Right renal pelvis (tissue), 4 donors: ENCODE measurements at regions not wholly inside any gene's neighbourhood (a gene's known extent, or its start where the extent isn't known, plus 50 kb on each side); places are given as distances from the start of the nearest gene placed in this dataset.
"Not testable (repeated sequence)": the region's sequence is repeated elsewhere in the genome, so short reads cannot be mapped to it uniquely, and the experiment has no call there.

ENCODE experiments used
- DNase-seq, 4 donors: peaks; one replicate each; pipeline ENCODE4 v3.0.0-alpha.2; 2013; ENCODE audit warnings: low read depth in 4 of 4, low spot score in 3 of 4, missing footprints in 1 of 4

DNA sequence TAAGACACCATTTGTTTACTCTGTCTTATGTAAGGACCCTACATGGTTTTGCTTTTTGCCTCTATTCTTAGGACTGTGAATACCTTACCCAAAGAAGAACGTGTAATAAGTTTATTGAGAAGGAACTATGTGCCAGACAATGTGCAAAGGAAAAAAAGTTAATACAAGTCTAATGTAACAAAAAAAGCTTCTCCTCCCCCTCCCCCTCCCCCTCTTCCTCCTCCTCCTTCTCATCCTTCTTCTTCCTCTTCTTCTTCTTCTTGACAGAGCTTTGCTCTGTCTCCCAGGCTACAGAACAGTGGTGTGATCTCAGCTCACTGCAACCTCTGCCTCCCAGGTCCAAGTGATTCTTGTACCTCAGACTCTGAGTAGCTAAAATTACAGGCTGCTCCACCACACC, 50.9 kb upstream of the MITF start:
- no peak for DNase-seq

- no peak for DNase-seq
Observed at GRCh38 chr3:69687641-69688040, 51.6 kb upstream of the MITF start.

DNA sequence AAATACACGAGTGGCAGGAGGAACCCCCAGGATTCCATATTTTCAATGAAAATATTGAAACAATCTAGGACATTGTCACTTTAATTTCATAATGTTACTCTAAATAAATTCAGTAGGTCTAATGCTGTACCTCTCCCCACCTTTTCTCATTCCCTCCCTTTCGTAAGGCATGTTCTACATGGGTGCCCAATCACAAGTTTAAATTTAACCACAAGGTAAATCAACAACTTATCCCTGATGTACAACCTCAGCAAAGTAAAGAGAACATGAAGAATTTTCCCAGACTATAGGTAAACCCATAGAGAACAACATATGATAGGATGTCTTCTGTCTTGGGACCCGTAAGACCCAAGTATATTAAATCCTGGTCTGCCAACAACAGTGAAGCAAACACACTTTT, 53.2 kb upstream of the MITF start:
- peak in 1 of 4 donors; percentile 25 for DNase-seq

DNA sequence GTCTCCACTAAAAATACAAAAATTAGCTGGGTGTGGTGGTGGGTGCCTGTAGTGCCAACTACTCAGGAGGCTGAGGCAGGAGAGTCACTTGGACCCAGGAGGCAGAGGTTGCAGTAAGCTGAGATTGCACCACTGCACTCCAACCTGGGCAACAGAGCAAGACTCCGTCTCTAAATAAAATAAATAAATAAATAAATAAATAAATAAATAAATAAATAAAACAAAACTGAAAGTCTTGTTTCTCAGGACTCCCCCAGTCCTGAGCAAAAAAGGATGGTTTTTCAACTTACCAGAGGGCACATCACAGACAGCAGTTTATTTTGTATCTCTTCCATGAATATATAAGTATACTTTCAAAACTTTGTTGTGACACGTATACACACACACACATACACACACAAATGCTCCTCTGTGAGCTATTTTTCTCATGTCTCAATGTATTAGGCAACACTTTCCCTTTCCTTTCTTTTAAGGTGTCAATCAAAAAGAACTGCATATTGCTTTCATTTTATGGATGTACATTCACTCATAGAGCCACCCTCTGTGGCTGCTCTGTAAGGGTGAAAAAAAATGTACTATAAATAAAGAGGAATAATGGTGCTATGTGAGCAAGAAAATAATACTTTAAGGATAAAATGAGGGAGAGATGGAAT, 54.8 kb upstream of the MITF start:
- no peak for DNase-seq

- no peak for DNase-seq
Observed at GRCh38 chr3:69683082-69683806, 56.0 kb upstream of the MITF start.

DNA sequence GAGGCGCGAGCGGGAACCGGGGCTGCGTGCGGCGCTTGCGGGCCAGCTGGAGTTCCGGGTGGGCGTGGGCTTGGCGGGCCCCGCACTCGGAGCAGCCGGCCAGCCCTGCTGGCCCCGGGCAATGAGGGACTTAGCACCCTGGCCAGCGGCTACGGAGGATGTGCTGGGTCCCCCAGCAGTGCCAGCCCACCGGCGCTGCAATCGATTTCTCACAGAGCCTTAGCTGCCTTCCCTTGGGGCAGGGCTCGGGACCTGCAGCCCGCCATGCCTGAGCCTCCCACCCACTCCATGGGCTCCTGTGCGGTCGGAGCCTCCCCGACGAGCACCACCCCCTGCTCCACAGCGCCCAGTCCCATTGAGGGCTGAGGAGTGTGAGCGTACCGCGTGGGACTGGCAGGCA, 61.8 kb upstream of the MITF start:
- not testable (repeated sequence) for DNase-seq

GRCh38 chr3:69675786-69676530, 63.3 kb upstream of the MITF start:
- no peak for DNase-seq

GRCh38 chr3:69674752-69675151, 64.5 kb upstream of the MITF start:
- DNase-seq = no peak

DNA sequence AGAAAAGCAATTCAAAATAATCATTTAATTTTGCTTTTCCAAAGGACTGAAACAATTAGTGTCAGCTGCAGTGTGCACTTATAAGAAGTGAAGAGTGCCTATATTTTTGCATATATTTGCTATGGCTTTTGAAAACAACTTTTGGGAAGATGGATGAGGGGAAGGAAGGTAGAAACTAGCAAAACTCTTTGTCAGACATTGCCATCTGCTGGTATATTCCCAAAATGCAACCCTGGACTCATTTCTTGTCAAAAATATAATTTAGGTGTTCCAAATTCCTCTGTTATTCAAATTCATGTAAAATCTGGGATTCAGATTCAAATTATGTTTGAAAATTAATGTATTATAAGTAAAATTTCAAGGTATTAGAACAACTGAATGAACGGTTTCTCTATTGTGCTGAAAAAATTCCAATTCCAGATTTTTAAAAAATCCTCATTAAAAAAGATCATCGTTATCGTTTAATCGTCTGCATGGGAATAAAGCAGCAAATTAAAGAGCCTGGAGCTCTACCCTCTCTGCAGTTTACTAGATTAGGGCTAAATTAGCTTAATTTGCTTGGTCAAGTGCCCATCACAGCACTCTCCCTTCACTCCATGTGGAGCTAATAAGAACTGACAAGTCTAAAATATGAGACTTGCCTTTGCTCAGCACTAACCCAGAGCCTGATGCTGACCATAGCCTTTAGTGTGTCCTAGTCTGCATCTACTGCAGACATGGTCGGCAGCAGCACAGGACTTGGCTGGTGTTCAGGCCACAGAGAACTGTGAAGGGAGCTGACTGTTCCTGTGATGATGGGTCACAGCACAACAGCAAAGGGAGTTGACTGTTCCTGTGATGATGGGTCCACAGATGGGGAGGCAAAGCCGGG, 67.9 kb upstream of the MITF start:
- DNase-seq = peak in 1 of 4 donors; percentile 33

GRCh38 chr3:69669070-69669469, 70.2 kb upstream of the MITF start:
- DNase-seq = no peak

- DNase-seq = peak in 1 of 4 donors; percentile 23
Observed at GRCh38 chr3:69665026-69665737, 74.1 kb upstream of the MITF start.

DNA sequence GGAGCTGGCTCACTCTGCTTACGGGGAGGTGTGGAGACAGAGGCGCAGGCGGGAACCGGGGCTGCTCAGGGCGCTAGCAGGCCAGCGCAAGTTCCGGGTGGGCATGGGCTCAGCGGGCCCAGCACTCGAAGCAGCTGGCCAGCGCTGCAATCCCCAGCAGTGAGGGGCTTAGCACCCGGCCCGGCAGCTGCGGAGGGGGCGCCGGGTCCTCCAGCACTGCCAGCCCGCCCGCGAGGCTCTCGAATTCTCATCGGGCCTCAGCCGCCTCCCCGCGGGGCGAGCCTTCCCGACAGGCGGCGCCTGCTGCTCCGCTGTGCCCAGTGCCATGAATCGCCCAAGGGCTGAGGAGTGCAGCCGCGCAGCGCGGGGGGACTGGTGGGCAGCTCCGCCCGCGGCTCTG, 78.6 kb upstream of the MITF start:
- DNase-seq = no peak

- DNase-seq = peak in 2 of 4 donors; percentile 12 to 13
Observed at GRCh38 chr3:69659180-69659910, 79.9 kb upstream of the MITF start.

DNA sequence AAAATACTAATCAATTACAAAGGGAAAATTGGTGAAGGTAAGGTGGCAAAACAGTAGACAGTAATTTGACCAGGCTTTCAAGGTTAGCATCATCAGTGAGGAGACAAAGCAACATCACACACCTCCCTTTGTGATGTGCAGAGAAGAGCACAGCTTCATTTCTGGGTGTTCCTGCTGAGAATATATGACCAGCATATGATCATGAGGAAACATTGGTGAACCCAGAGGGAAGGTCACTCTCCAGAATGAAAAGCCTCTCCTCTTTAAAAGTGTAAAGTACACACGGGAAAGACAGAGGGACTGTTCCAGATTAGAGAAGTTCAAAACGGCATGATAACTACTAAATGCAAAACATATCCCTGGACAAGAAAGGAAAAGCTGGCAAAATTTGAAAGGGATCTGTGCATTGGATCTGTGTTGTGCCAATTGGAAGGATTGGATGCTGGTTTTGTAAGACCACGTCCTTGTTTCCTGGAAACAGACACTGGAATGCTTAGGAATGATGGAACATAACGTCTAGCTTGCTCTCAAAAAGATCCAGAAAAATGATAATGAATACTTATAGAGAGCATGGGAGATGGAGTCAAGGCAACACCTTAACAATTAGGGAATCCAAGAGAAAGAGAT, 80.6 kb upstream of the MITF start:
- DNase-seq = no peak

- DNase-seq = not testable (repeated sequence)
Observed at GRCh38 chr3:69657030-69657429, 82.2 kb upstream of the MITF start.

GRCh38 chr3:69651765-69652164, 87.5 kb upstream of the MITF start:
- DNase-seq = no peak

- no peak for DNase-seq
Observed at GRCh38 chr3:69650066-69650419, 89.2 kb upstream of the MITF start.

DNA sequence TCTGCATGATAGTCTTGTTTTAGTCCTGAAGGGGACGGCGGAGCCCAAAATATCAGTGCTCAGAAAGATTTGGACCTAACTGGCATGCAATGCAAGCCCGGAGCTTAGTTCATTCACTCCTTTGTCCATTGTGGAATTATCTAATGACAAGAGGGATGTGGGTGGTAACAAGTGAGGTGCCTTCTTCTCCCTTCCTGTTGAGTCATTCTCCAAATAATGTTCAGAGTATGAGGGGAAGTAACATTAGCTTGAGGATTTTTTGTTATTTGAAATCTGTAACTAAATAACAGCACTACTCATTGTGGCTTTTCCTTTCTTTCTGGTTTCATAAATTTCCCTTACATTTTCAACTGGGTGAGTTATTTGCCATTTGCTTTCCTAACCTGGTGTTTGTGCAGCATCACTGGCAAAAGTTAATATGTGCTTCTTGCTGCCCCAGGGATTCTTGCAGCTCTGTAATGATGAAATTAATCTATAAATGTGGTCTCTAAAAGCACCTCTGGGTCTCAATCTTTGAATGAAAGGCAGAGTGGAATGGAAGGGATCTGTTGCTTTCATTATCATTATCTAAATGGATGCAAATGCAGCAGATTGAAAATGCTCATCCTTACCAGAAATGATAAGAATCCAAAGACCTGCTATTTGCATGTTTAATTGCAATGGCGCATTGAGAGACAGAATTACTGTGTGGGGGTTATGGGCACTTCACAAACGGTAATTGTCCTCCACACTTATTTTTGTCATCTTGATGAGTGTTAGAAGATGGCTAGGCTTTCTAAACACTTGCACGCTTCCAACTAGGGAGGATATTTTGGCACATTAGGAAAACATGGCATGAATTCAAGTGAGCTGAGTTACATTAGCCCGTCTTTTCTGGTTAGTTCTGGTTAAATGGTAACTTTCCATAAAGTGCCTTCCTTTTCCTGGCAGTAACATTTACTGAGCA, 89.9 kb upstream of the MITF start:
- DNase-seq = no peak
